HEK293T (cell line): ENCODE measurements at regions not wholly inside any gene's neighbourhood (a gene's known extent, or its start where the extent isn't known, plus 50 kb on each side); places are given as distances from the start of the nearest gene placed in this dataset.
"Not testable (repeated sequence)": the region's sequence is repeated elsewhere in the genome, so short reads cannot be mapped to it uniquely, and the experiment has no call there.

Source experiments
- CTCF ChIA-PET: fragments of 350-600 bp; formaldehyde crosslinking; extraction: SDS; loops from one replicate; lab custom pipeline; 2021; ENCODE audit warnings: antibody characterized with exemption, inconsistent platforms; lab: Yijun Ruan, JAX
- POLR2A ChIA-PET: fragments of 350-600 bp; formaldehyde crosslinking; extraction: SDS; loops from one replicate; lab custom pipeline; 2020; ENCODE audit warnings: antibody characterized with exemption, inconsistent platforms; lab: Yijun Ruan, JAX
- DNase-seq: peaks from one replicate; pipeline ENCODE4 v3.0.0; 2012; ENCODE audit warnings: mixed read lengths; ENCODE audit errors: extremely low spot score
- ARNT ChIP-seq: fragments of 450-650 bp; IDR thresholded peaks from 2 replicates; pipeline ENCODE4 v1.6.1; 2017; ENCODE audit warnings: mild to moderate bottlenecking
- BHLHE40 ChIP-seq: fragments of 450-650 bp; IDR thresholded peaks from 2 replicates; pipeline ENCODE4 v1.6.1; 2016; ENCODE audit warnings: mild to moderate bottlenecking, moderate library complexity, borderline replicate concordance
- CTBP1 ChIP-seq: fragments of 450-650 bp; IDR thresholded peaks from 2 replicates; pipeline ENCODE4 v1.6.1; 2016; ENCODE audit warnings: borderline replicate concordance
- ELF4 ChIP-seq: fragments of 450-650 bp; IDR thresholded peaks from 2 replicates; pipeline ENCODE4 v1.6.1; 2017; ENCODE audit warnings: antibody characterized with exemption
- FOXA1 ChIP-seq: fragments of 450-650 bp; IDR thresholded peaks from 2 replicates; pipeline ENCODE4 v1.6.1; 2016; ENCODE audit warnings: mild to moderate bottlenecking
- FOXK2 ChIP-seq: fragments of 450-650 bp; IDR thresholded peaks from 2 replicates; pipeline ENCODE4 v1.6.1; 2016; ENCODE audit warnings: mild to moderate bottlenecking
- FOXM1 ChIP-seq: fragments of 450-650 bp; IDR thresholded peaks from 2 replicates; pipeline ENCODE4 v1.6.1; 2017; ENCODE audit warnings: mild to moderate bottlenecking, borderline replicate concordance
- HDGF ChIP-seq: fragments of 450-650 bp; IDR thresholded peaks from 2 replicates; pipeline ENCODE4 v1.6.1; 2017; ENCODE audit warnings: antibody characterized with exemption, borderline replicate concordance
- L3MBTL2 ChIP-seq: fragments of 450-650 bp; conservative IDR thresholded peaks from 2 replicates; pipeline ENCODE4 v1.6.1; 2016; ENCODE audit warnings: mild to moderate bottlenecking
- LEF1 ChIP-seq: fragments of 450-650 bp; IDR thresholded peaks from 2 replicates; pipeline ENCODE4 v1.6.1; 2017; ENCODE audit warnings: mild to moderate bottlenecking, borderline replicate concordance
- NFRKB ChIP-seq: fragments of 450-650 bp; IDR thresholded peaks from 2 replicates; pipeline ENCODE4 v1.6.1; 2016; ENCODE audit warnings: mild to moderate bottlenecking, moderate library complexity
- PKNOX1 ChIP-seq: fragments of 450-650 bp; IDR thresholded peaks from 2 replicates; pipeline ENCODE4 v1.6.1; 2016
- SP1 ChIP-seq: fragments of 450-650 bp; IDR thresholded peaks from 2 replicates; pipeline ENCODE4 v1.6.1; 2017
- SUZ12 ChIP-seq: fragments of 450-650 bp; IDR thresholded peaks from 2 replicates; pipeline ENCODE4 v1.6.1; 2016; ENCODE audit warnings: mild to moderate bottlenecking
- TARDBP ChIP-seq: fragments of 450-650 bp; IDR thresholded peaks from 2 replicates; pipeline ENCODE4 v1.6.1; 2016
- ZNF384 ChIP-seq: fragments of 450-650 bp; IDR thresholded peaks from 2 replicates; pipeline ENCODE4 v1.6.1; 2016

GRCh38 chr4:114444211-114444610 is 154.4 kb upstream of the UGT8 start:
- no peak for TF ChIP-seq L3MBTL2
- TF ChIP-seq PKNOX1 = no peak
- no peak for TF ChIP-seq ARNT
- TF ChIP-seq LEF1 = no peak
- TF ChIP-seq SUZ12 = no peak
- no peak for TF ChIP-seq HDGF
- no peak for TF ChIP-seq TARDBP
- TF ChIP-seq FOXA1 = no peak
- no peak for TF ChIP-seq ELF4
- TF ChIP-seq FOXK2 = no peak
- TF ChIP-seq BHLHE40 = no peak
- TF ChIP-seq SP1 = no peak
- no peak for TF ChIP-seq ZNF384
- no peak for TF ChIP-seq FOXM1
- TF ChIP-seq NFRKB = no peak
- ChIA-PET POLR2A (no interaction called here), CTCF (no interaction called here)
- DNase-seq = no peak

GRCh38 chr4:114447963-114448516 is 150.6 kb upstream of the UGT8 start:
- POLR2A ChIA-PET, CTCF ChIA-PET, DNase-seq: not testable (repeated sequence)

GRCh38 chr4:114458728-114459127 is 139.9 kb upstream of the UGT8 start:
- no peak for DNase-seq
- POLR2A ChIA-PET = no interaction called here
- TF ChIP-seq SP1 = no peak
- no peak for TF ChIP-seq L3MBTL2
- no peak for TF ChIP-seq FOXK2
- no peak for TF ChIP-seq ELF4
- TF ChIP-seq FOXA1 = no peak
- no peak for TF ChIP-seq HDGF
- no peak for TF ChIP-seq CTBP1
- TF ChIP-seq ZNF384 = no peak
- TF ChIP-seq LEF1 = no peak
- CTCF ChIA-PET = no interaction called here

GRCh38 chr4:114464726-114465272 is 133.8 kb upstream of the UGT8 start:
- TF ChIP-seq CTBP1 = no peak
- TF ChIP-seq PKNOX1 = no peak
- TF ChIP-seq ELF4 = no peak
- no peak for TF ChIP-seq SUZ12
- TF ChIP-seq LEF1 = no peak
- no peak for TF ChIP-seq FOXK2
- TF ChIP-seq NFRKB = no peak
- TF ChIP-seq ARNT = no peak
- no peak for TF ChIP-seq FOXA1
- no peak for TF ChIP-seq SP1
- no peak for TF ChIP-seq HDGF
- TF ChIP-seq ZNF384 = no peak
- TF ChIP-seq TARDBP = no peak
- TF ChIP-seq L3MBTL2 = no peak
- TF ChIP-seq FOXM1 = no peak
- no peak for TF ChIP-seq BHLHE40
- ChIA-PET CTCF (no interaction called here), POLR2A (no interaction called here)
- DNase-seq = no peak

GRCh38 chr4:114465766-114466165 is 132.8 kb upstream of the UGT8 start:
- no peak for TF ChIP-seq LEF1
- POLR2A ChIA-PET = no interaction called here
- no peak for DNase-seq
- CTCF ChIA-PET = no interaction called here

DNA sequence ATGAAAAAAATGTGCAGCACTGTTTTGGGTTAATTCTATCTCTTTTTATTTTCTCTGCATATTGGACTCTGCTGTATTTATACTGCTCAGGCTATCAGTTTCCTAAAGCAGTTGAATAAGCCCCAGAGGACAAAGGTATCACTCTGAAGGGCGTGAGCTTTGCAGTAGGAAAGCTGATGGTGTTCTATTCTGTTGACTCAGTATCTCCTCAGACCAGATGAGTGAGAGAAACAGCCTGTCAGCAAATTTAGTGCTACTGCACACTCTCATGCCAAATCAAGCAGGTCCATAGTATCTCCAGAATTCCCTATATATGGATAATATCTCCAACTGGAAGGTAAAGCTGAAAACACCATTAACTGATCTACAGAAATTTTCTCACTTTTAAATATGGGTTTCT is 132.3 kb upstream of the UGT8 start:
- TF ChIP-seq FOXA1 (no peak), SP1 (no peak), BHLHE40 (no peak), L3MBTL2 (no peak), HDGF (no peak), FOXK2 (no peak), CTBP1 (no peak), FOXM1 (no peak), SUZ12 (no peak), LEF1 (no peak), NFRKB (no peak), ZNF384 (no peak)
- CTCF ChIA-PET = no interaction called here
- no peak for DNase-seq
- POLR2A ChIA-PET = no interaction called here

- ChIA-PET CTCF (no interaction called here), POLR2A (no interaction called here)
- TF ChIP-seq BHLHE40 = no peak
- TF ChIP-seq FOXA1 = no peak
- TF ChIP-seq SP1 = no peak
- no peak for TF ChIP-seq LEF1
- TF ChIP-seq FOXM1 = no peak
- no peak for TF ChIP-seq HDGF
- TF ChIP-seq CTBP1 = no peak
- no peak for TF ChIP-seq ELF4
- TF ChIP-seq ZNF384 = no peak
- TF ChIP-seq L3MBTL2 = no peak
- TF ChIP-seq NFRKB = no peak
- TF ChIP-seq ARNT = no peak
- TF ChIP-seq FOXK2 = no peak
- TF ChIP-seq PKNOX1 = no peak
- TF ChIP-seq SUZ12 = no peak
- no peak for TF ChIP-seq TARDBP
- DNase-seq = no peak
Measured at GRCh38 chr4:114472269-114473032, 126.2 kb upstream of the UGT8 start.
